Endothelial cell of umbilical vein (primary cell): ENCODE measurements at regions not wholly inside any gene's neighbourhood (a gene's known extent, or its start where the extent isn't known, plus 50 kb on each side); places are given as distances from the start of the nearest gene placed in this dataset.

ENCODE experiments used
- BruUV-seq: library from RNA; stranded (reverse); fragments of 400-500 nt; replicated peaks from 2 replicates; lab custom pipeline; 2021; lab: Mats Ljungman, UMichigan
- CTCF ChIA-PET: fragments of 300-600, 350-600 bp; sonication (Branson Sonifier 250); formaldehyde crosslinking; loops from one replicate; lab custom pipeline; 2021; ENCODE audit warnings: antibody characterized with exemption, inconsistent platforms; lab: Charles Lee
- POLR2A ChIA-PET: fragments of 300-600, 350-600 bp; sonication (Branson Sonifier 250); formaldehyde crosslinking; loops from one replicate; lab custom pipeline; 2021; ENCODE audit warnings: antibody characterized with exemption, inconsistent platforms; lab: Charles Lee
- DNase-seq: peaks from one replicate; pipeline ENCODE4 v3.0.0-alpha.2; 2011; ENCODE audit warnings: low read depth, low spot score
- FAIRE-seq: peaks from 2 replicates; lab custom pipeline; 2011; peaks lifted over from hg19 to GRCh38; lab: Jason Lieb, UNC
- H2AFZ ChIP-seq: 2 replicates; pipeline ENCODE4 v1.6.0; 2012; ENCODE audit warnings: low read depth, low read length, control low read depth, inconsistent platforms
- H3K27ac ChIP-seq: 2 replicates; pipeline ENCODE4 v1.5.1; 2011; ENCODE audit warnings: low read depth, mild to moderate bottlenecking, control low read depth, low read length, moderate library complexity; ENCODE audit not compliant: insufficient read depth
- H3K27me3 ChIP-seq, 2 experiments: 2 replicates each; pipeline versions ENCODE4 v1.6.0 to v1.6.1; 2011; ENCODE audit warnings: low read length in 2 of 2, mixed read lengths in 1 of 2; ENCODE audit not compliant: control insufficient read depth in 2 of 2, insufficient read depth in 2 of 2
- H3K36me3 ChIP-seq, 2 experiments: 2 replicates in 1 of 2; 3 replicates in 1 of 2; pipeline ENCODE4 v1.5.1; 2011; ENCODE audit warnings: low read length in 2 of 2, mild to moderate bottlenecking in 1 of 2, moderate library complexity in 1 of 2; ENCODE audit not compliant: control insufficient read depth in 2 of 2, insufficient read depth in 2 of 2; ENCODE audit errors: extremely low read depth in 1 of 2
- H3K4me1 ChIP-seq: 3 replicates; pipeline ENCODE4 v1.5.1; 2011; ENCODE audit warnings: mild to moderate bottlenecking, low read length; ENCODE audit not compliant: control insufficient read depth, insufficient read depth; ENCODE audit errors: extremely low read depth
- H3K4me2 ChIP-seq: 2 replicates; pipeline ENCODE4 v1.6.1; 2011; ENCODE audit warnings: low read length, control low read depth, mixed read lengths; ENCODE audit not compliant: insufficient read depth
- H3K4me3 ChIP-seq, 3 experiments: fragments of 200-600 bp in 1 of 3; sonication (generic), shearing (Covaris generic) in 1 of 3; replicated peaks in 1 of 3; 2 replicates each; pipeline ENCODE4 v1.5.1; 2011 to 2016; ENCODE audit warnings: control low read depth in 3 of 3, low read length in 3 of 3, mild to moderate bottlenecking in 2 of 3, inconsistent platforms in 1 of 3, low read depth in 1 of 3, moderate library complexity in 1 of 3; ENCODE audit not compliant: insufficient read depth in 1 of 3
- H3K79me2 ChIP-seq: 2 replicates; pipeline ENCODE4 v1.6.0; 2012; ENCODE audit warnings: low read length, inconsistent platforms; ENCODE audit not compliant: control insufficient read depth, insufficient read depth
- H3K9ac ChIP-seq: replicated peaks from 2 replicates; pipeline ENCODE3; 2011; ENCODE audit warnings: low read length, control low read depth; ENCODE audit not compliant: insufficient read depth; ENCODE audit errors: extremely low read depth
- H3K9me1 ChIP-seq: replicated peaks from 3 replicates; pipeline ENCODE4 v1.6.0; 2011; ENCODE audit warnings: mild to moderate bottlenecking, low read length; ENCODE audit not compliant: control insufficient read depth, insufficient read depth; ENCODE audit errors: extremely low read depth
- H3K9me3 ChIP-seq: replicated peaks from 2 replicates; pipeline ENCODE4 v1.5.1; 2012; ENCODE audit warnings: low read length, inconsistent platforms; ENCODE audit not compliant: control insufficient read depth, insufficient read depth
- H4K20me1 ChIP-seq: replicated peaks from 2 replicates; pipeline ENCODE3; 2011; ENCODE audit warnings: mild to moderate bottlenecking, low read length; ENCODE audit not compliant: control insufficient read depth, insufficient read depth; ENCODE audit errors: extremely low read depth
- EZH2 ChIP-seq: IDR thresholded peaks from 2 replicates; pipeline ENCODE4 v1.6.1; 2012; ENCODE audit warnings: borderline replicate concordance, low read depth, mild to moderate bottlenecking, moderate library complexity, low read length, inconsistent platforms; ENCODE audit not compliant: severe bottlenecking
- FOS ChIP-seq: IDR thresholded peaks from 2 replicates; pipeline ENCODE4 v1.6.1; 2011; ENCODE audit warnings: mild to moderate bottlenecking, low read length, moderate library complexity, borderline replicate concordance; ENCODE audit not compliant: insufficient read depth
- GATA2 ChIP-seq: IDR thresholded peaks from 2 replicates; pipeline ENCODE4 v1.7.0; 2011; ENCODE audit warnings: low read depth, mild to moderate bottlenecking, moderate library complexity, mixed read lengths, low read length; ENCODE audit not compliant: insufficient read length, insufficient read depth
- JUN ChIP-seq: IDR thresholded peaks from 2 replicates; pipeline ENCODE4 v1.6.1; 2011; ENCODE audit warnings: borderline replicate concordance, low read depth; ENCODE audit not compliant: insufficient read length, insufficient read depth
- MYC ChIP-seq: IDR thresholded peaks from one replicate; pipeline ENCODE4 v1.6.1; 2011; ENCODE audit warnings: mild to moderate bottlenecking, low read depth, low read length
- POLR2A ChIP-seq: IDR thresholded peaks from 2 replicates; pipeline ENCODE4 v1.6.1; 2012; ENCODE audit warnings: low read depth, mild to moderate bottlenecking, control low read depth, low read length
- POLR2AphosphoS5 ChIP-seq: IDR thresholded peaks from 2 replicates; pipeline ENCODE4 v1.6.1; 2012; ENCODE audit warnings: low read depth, mild to moderate bottlenecking, control low read depth, low read length, moderate library complexity; ENCODE audit not compliant: insufficient read depth
- dilution Hi-C: fragments of 300-500 bp; cut with MboI; formaldehyde crosslinking; loops from one replicate; pipeline ENCODE4 v1.15.0; 2019; ENCODE audit warnings: low sequenced_read_pairs; ENCODE audit not compliant: extremely low pct_ligation_motif_present
- intact Hi-C: fragments of 100-400 bp; cut with micrococcal nuclease; formaldehyde crosslinking; loops from one replicate; pipeline ENCODE4 v1.10.0; 2022
- TF ChIP-seq, protein P1 (sequence below): IDR thresholded peaks from 2 replicates; pipeline ENCODE4 v1.6.1; 2011; ENCODE audit not compliant: insufficient read depth, insufficient read length
- TF ChIP-seq, protein P2 (sequence below), 2 donors: IDR thresholded peaks; 1 replicate in 1 of 2; 2 replicates in 1 of 2; pipeline ENCODE4 v1.5.1; 2011; ENCODE audit warnings: low read length in 2 of 2, mild to moderate bottlenecking in 2 of 2, moderate library complexity in 2 of 2, control low read depth in 1 of 2, inconsistent platforms in 1 of 2, low read depth in 1 of 2; ENCODE audit not compliant: insufficient read depth in 1 of 2; ENCODE audit errors: extremely low read depth in 1 of 2

- CTCF ChIA-PET, result no interaction called here
- no peaks in the 10 kb centered on the region for H3K9me1 ChIP-seq
- no peak for DNase-seq
These were observed 140.5 kb upstream of the OPRM1 start for GRCh38 chr6:153898360-153899059.

More at GRCh38 chr6:153898360-153899059, 140.5 kb upstream of the OPRM1 start:
- no peaks in the 10 kb centered on the region for H3K79me2 ChIP-seq
- H3K9ac ChIP-seq, result no peak overlapping the region
- no peaks in the 10 kb centered on the region for H3K36me3 ChIP-seq
- H3K9me3 ChIP-seq, result peaks cover 6% of the 10 kb centered on the region
- FAIRE-seq, result no peak
- H3K4me2 ChIP-seq, result no peak overlapping the region
- H3K27me3 ChIP-seq, result no peaks in the 10 kb centered on the region
- POLR2A ChIA-PET, result no interaction called here
- BruUV-seq, result no TSS peak
- TF ChIP-seq, protein P1, sequence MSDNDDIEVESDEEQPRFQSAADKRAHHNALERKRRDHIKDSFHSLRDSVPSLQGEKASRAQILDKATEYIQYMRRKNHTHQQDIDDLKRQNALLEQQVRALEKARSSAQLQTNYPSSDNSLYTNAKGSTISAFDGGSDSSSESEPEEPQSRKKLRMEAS, result no peak
- TF ChIP-seq EZH2, result no peak
- no peak for TF ChIP-seq POLR2AphosphoS5
- no peak for TF ChIP-seq JUN
- no peak for TF ChIP-seq FOS
- TF ChIP-seq, protein P2, sequence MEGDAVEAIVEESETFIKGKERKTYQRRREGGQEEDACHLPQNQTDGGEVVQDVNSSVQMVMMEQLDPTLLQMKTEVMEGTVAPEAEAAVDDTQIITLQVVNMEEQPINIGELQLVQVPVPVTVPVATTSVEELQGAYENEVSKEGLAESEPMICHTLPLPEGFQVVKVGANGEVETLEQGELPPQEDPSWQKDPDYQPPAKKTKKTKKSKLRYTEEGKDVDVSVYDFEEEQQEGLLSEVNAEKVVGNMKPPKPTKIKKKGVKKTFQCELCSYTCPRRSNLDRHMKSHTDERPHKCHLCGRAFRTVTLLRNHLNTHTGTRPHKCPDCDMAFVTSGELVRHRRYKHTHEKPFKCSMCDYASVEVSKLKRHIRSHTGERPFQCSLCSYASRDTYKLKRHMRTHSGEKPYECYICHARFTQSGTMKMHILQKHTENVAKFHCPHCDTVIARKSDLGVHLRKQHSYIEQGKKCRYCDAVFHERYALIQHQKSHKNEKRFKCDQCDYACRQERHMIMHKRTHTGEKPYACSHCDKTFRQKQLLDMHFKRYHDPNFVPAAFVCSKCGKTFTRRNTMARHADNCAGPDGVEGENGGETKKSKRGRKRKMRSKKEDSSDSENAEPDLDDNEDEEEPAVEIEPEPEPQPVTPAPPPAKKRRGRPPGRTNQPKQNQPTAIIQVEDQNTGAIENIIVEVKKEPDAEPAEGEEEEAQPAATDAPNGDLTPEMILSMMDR (IDR thresholded peaks at IDR 0.05; ENCODE audit: extremely low read depth in 1 of 2, insufficient read depth in 1 of 2, low read depth in 1 of 2, low read length in 2 of 2), result no peak
- TF ChIP-seq POLR2A, result no peak
- no peak for TF ChIP-seq GATA2
- TF ChIP-seq MYC, result no peak
- no peaks in the 10 kb centered on the region for H4K20me1 ChIP-seq
- dilution Hi-C loops (no loop called here), intact Hi-C loops (no loop called here)
- no peak overlapping the region for H3K27ac ChIP-seq
- no peaks in the 10 kb centered on the region for H3K4me1 ChIP-seq
- no peak overlapping the region for H3K4me3 ChIP-seq
- no peak overlapping the region for H2AFZ ChIP-seq
